ENCODE measurements at regions not wholly inside any gene's neighbourhood (a gene's known extent, or its start where the extent isn't known, plus 50 kb on each side); places are given as distances from the start of the nearest gene placed in this dataset.

DNA sequence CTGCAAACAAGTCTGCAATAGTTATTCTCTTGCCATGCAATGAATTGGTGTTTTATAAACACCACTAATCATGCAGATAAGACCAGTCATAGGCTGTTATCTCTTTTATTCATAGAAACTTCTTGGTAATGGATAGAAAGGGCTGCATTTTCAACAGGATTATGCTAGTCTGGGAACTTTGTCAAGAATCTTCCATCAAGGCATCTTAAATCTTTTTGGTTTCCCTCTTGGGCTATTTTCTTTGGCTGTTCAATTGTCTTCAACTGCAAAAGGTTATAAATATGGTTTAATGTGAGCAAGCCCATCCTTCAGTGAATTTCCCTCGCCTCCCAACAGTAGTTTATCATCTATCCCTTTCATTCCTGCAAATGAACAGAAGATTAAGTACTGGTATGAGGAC, 59.0 kb upstream of the MINAR1 start:
- DNase-seq = no peak

DNA sequence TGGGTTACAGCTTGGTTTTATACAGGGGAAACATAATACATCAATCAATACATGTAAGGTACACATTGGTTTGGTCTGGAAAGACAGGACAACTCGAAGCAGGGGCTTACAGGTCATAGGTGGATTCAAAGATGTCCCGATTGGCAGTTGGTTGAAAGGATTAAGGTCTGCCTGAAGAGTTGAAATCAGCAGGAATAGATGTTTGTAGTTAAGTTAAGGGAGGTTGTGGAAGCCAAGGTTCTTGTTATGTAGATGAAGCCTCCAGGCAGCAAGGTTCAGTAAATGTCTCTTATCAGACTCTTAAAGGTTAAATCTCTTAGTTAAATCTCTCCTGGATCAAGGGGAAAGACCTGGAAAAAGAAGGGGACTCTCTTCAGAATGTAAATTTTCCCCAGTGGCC, 58.4 kb upstream of the MINAR1 start:
- DNase-seq = no peak

DNA sequence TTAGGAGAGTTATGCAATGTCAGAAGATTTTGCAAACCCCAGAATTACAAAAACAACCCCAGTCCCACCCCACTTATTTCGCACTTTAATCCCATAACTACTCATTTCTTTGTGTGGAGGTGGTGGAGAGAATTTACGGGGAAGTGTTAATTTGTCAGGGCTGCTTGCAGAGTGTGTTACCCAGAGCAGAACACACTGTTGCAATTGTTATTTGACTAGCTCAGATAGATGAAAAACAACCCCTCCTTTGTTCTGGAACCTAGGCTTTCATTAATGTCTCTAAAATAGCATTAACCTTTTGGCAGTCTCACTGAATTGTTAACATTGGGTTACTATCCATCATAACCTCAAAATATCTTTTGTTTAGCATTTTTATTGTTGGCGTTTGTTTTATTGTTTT, 55.8 kb upstream of the MINAR1 start:
- no peak for DNase-seq

DNA sequence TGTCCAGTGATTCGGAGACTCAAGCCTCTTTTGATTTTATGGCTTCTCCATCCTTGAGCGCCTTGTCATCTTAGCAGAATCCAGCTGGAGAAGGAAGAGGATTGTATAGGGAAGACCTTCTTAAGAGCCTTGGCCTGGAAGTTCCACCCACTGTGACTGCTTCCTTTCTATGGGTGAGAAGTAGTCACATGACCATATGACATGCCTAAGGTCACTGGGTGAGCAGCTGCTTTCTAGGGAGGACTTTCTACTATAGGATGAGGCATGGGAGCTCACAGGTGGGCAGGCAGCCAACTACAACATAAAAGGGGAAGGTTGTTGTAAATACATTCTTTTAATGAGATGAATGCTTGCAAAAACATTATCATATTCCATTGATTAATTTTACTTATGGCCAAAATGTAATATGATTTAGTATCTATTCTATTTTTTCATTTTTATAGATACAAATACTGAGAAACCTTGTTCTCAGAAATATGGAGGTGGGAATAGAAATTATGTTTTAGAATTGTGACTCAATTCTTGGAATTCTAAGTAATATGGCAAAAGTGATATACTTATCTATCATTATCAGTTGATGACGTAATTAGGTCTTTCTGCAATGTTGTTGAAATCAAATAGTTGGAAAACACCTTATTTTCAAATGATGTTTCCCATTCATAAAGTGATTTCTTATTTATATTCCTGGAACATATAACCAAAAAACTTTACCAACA, 53.6 kb upstream of the MINAR1 start:
- no peak for DNase-seq

DNA sequence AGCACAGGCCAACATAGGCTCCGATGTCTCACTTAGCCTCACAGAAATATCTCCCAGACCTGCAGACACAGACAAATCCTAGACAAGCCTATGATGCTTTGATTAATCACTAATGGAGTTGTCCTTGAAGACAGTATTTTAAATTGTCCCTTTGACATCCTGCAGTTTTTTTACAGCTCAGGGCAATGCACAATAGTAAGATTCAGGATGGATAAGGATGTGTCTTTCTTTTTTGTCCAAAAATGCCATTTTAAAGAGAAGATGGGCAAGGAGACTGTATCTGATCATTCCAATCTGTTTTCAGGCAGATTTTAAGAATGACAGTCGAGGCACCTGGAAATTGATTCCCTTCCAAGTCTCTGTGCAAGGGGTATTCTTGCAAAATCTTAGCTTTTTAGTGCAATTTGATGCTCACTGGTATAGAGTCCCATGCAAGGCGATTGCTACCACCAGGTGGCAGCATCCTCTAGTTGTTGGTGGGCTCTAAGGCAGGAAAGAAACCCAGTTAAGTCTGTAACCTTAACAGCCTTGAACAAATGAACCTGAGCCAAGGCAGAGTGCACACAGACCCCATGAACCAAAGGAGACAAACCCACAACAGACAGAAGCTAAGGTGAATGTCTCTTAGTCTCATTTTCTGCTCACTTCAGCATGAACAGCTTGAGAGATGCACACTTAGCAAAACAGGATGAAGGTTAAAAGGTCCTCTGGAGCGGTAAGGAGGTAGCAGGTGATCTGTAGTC, 51.2 kb upstream of the MINAR1 start:
- DNase-seq = peak; percentile 1

DNA sequence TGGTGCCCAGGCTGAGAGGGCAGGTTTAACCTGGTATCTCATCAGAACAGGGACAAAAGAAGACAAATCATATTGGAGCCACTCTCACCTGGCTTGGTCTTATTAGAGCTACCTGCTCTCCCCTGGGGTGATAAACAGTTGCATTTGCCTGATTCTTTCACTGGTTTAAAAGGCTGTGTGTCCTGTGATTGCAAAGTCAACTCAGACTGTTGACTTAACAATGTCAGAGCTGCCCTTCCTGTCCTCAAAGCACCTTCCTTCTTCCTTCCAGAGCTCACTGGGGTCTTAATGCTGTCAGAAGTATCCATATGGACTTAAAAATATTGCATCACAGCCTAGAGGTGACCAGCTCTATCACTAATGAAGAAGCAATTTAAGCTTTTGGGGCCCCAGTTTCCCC, 50.5 kb upstream of the MINAR1 start:
- DNase-seq = no peak
